GM12878 (cell line): ENCODE measurements at regions not wholly inside any gene's neighbourhood (a gene's known extent, or its start where the extent isn't known, plus 50 kb on each side); places are given as distances from the start of the nearest gene placed in this dataset.

ENCODE experiments used
- ATAC-seq: fragments of 200-7000 bp; cut with Tn5 transposase; 3 replicates; pipeline ENCODE4 v1.9.1; 2020; ENCODE audit warnings: mild to moderate bottlenecking, moderate library complexity
- BruUV-seq: library from RNA; stranded (reverse); fragments of 400-500 nt; replicated peaks from 2 replicates; lab custom pipeline; 2021; lab: Mats Ljungman, UMichigan
- CTCF ChIA-PET: fragments of 300-600 bp; sonication (Branson Sonifier 250); formaldehyde crosslinking; extraction: SDS; loops from one replicate; lab custom pipeline; 2021; ENCODE audit warnings: inconsistent platforms; lab: Yijun Ruan, JAX
- POLR2A ChIA-PET: fragments of 350-600 bp; formaldehyde crosslinking; extraction: SDS; loops from one replicate; lab custom pipeline; 2021; ENCODE audit warnings: inconsistent platforms; lab: Charles Lee
- RAD21 ChIA-PET: fragments of 300-600 bp; sonication (Branson Sonifier 250); formaldehyde crosslinking; loops from one replicate; lab custom pipeline; 2023; ENCODE audit warnings: antibody characterized with exemption; ENCODE audit not compliant: unreplicated experiment; lab: Charles Lee
- SMC1A ChIA-PET: fragments of 300-600 bp; sonication (Branson Sonifier 250); formaldehyde crosslinking; loops from one replicate; lab custom pipeline; 2023; ENCODE audit not compliant: unreplicated experiment, uncharacterized antibody; lab: Charles Lee
- DNase-seq: peaks from one replicate; pipeline ENCODE4 v3.0.0-alpha.2; 2011; ENCODE audit warnings: low read depth, low spot score
- FAIRE-seq: peaks from 3 replicates; lab custom pipeline; 2011; peaks lifted over from hg19 to GRCh38; lab: Jason Lieb, UNC
- H2AFZ ChIP-seq: 2 replicates; pipeline ENCODE4 v1.6.0; 2011; ENCODE audit warnings: low read depth, low read length, control low read depth; ENCODE audit not compliant: control insufficient read depth
- H3K27ac ChIP-seq: 2 replicates; pipeline ENCODE4 v1.5.1; 2011; ENCODE audit warnings: control low read depth; ENCODE audit not compliant: control insufficient read depth, insufficient read depth
- H3K27me3 ChIP-seq, 2 experiments: replicated peaks in 1 of 2; 2 replicates each; pipeline versions ENCODE4 v1.6.0 to v1.6.1; 2011; ENCODE audit warnings: low read length in 1 of 2; ENCODE audit not compliant: control insufficient read depth in 2 of 2, insufficient read depth in 2 of 2
- H3K36me3 ChIP-seq, 2 experiments: 2 replicates each; pipeline ENCODE4 v1.5.1; 2011; ENCODE audit warnings: low read length in 1 of 2; ENCODE audit not compliant: control insufficient read depth in 2 of 2, insufficient read depth in 2 of 2
- H3K4me1 ChIP-seq: 2 replicates; pipeline ENCODE4 v1.6.1; 2011; ENCODE audit warnings: mild to moderate bottlenecking, low read length, moderate library complexity, mixed read lengths; ENCODE audit not compliant: control insufficient read depth, insufficient read depth
- H3K4me2 ChIP-seq: 2 replicates; pipeline ENCODE4 v1.6.0; 2011; ENCODE audit warnings: control low read depth; ENCODE audit not compliant: control insufficient read depth, insufficient read depth
- H3K4me3 ChIP-seq: fragments of 200-600 bp; sonication (generic); 2 replicates; pipeline ENCODE4 v1.5.1; 2016
- H3K79me2 ChIP-seq: 2 replicates; pipeline ENCODE4 v1.6.0; 2011; ENCODE audit warnings: low read length; ENCODE audit not compliant: control insufficient read depth, insufficient read depth
- H3K9ac ChIP-seq: 2 replicates; pipeline ENCODE4 v1.8.0; 2011; ENCODE audit warnings: low read length, control low read depth, mixed read lengths; ENCODE audit not compliant: control insufficient read depth, insufficient read depth
- H3K9me3 ChIP-seq: replicated peaks from 3 replicates; pipeline ENCODE4 v1.5.1; 2011; ENCODE audit warnings: mild to moderate bottlenecking, low read length; ENCODE audit not compliant: control insufficient read depth, insufficient read depth
- H4K20me1 ChIP-seq: 2 replicates; pipeline ENCODE4 v1.6.0; 2011; ENCODE audit not compliant: control insufficient read depth, insufficient read depth
- CBFB ChIP-seq: IDR thresholded peaks from 2 replicates; pipeline ENCODE4 v1.6.1; 2016; ENCODE audit warnings: antibody characterized with exemption, low read depth
- CBX5 ChIP-seq: sonication (generic); IDR thresholded peaks from 2 replicates; pipeline ENCODE4 v1.6.1; 2016; ENCODE audit warnings: low read depth, moderate library complexity, mild to moderate bottlenecking, inconsistent platforms
- CEBPB ChIP-seq, 2 experiments: fragments of 150-350 bp in 1 of 2; IDR thresholded peaks; 2 replicates each; pipeline ENCODE4 v1.6.1; 2012 to 2014; ENCODE audit warnings: low read depth in 2 of 2, low read length in 2 of 2, borderline replicate concordance in 1 of 2, inconsistent platforms in 1 of 2
- CREB1 ChIP-seq: IDR thresholded peaks from 2 replicates; pipeline ENCODE4 v1.6.1; 2012; ENCODE audit warnings: low read depth, mild to moderate bottlenecking, inconsistent platforms
- GABPA ChIP-seq: IDR thresholded peaks from 2 replicates; pipeline ENCODE4 v1.6.1; 2014; ENCODE audit warnings: antibody characterized with exemption, low read depth, mild to moderate bottlenecking, inconsistent platforms
- HDAC6 ChIP-seq: fragments of 200-600 bp; sonication (generic); IDR thresholded peaks from one replicate; pipeline ENCODE4 v1.8.0; 2017; ENCODE audit warnings: antibody characterized with exemption; ENCODE audit not compliant: unreplicated experiment
- HSF1 ChIP-seq: fragments of 150-350 bp; IDR thresholded peaks from 2 replicates; pipeline ENCODE4 v1.6.1; 2014; ENCODE audit warnings: mild to moderate bottlenecking, low read depth, low read length
- IRF3 ChIP-seq: fragments of 450-650 bp; IDR thresholded peaks from 2 replicates; pipeline ENCODE4 v1.6.1; 2014; ENCODE audit warnings: mild to moderate bottlenecking
- IRF4 ChIP-seq: IDR thresholded peaks from 2 replicates; pipeline ENCODE4 v1.6.1; 2011; ENCODE audit warnings: low read depth, low read length
- KLF5 ChIP-seq: fragments of 450-650 bp; IDR thresholded peaks from 2 replicates; pipeline ENCODE4 v1.6.1; 2014; ENCODE audit warnings: mild to moderate bottlenecking; ENCODE audit not compliant: partially characterized antibody
- MTA3 ChIP-seq: IDR thresholded peaks from 2 replicates; pipeline ENCODE4 v1.6.1; 2012; ENCODE audit warnings: low read length, inconsistent platforms, borderline replicate concordance
- NFXL1 ChIP-seq: fragments of 450-650 bp; IDR thresholded peaks from 2 replicates; pipeline ENCODE4 v1.6.1; 2017; ENCODE audit warnings: antibody characterized with exemption, mild to moderate bottlenecking, borderline replicate concordance
- NRF1 ChIP-seq: conservative IDR thresholded peaks from 2 replicates; pipeline ENCODE4 v1.6.1; 2011; ENCODE audit warnings: mild to moderate bottlenecking, low read depth, low read length, improper control_type of control experiment
- PAX5 ChIP-seq: IDR thresholded peaks from 2 replicates; pipeline ENCODE4 v1.6.1; 2011; ENCODE audit warnings: low read depth, low read length, borderline replicate concordance
- STAT3 ChIP-seq: IDR thresholded peaks from 2 replicates; pipeline ENCODE4 v1.6.1; 2011; ENCODE audit warnings: low read depth, low read length, improper control_type of control experiment
- TCF7 ChIP-seq: IDR thresholded peaks from 2 replicates; pipeline ENCODE4 v1.6.1; 2014; ENCODE audit warnings: antibody characterized with exemption, borderline replicate concordance
- WGBS: methylation state at CpG from one replicate; pipeline ENCODE4 v1.1.6; 2016; ENCODE audit warnings: low lambda C conversion rate; ENCODE audit not compliant: insufficient replicate concordance, insufficient coverage; ENCODE audit errors: missing lambda C conversion rate; 5-methylcytosine and 5-hydroxymethylcytosine counted together
- in situ Hi-C: fragments of 300-500 bp; cut with MboI; formaldehyde crosslinking; loops from 9 replicates; pipeline ENCODE4 v1.14.3; 2018; ENCODE audit warnings: mixed read lengths
- intact Hi-C: fragments of 100-400 bp; cut with micrococcal nuclease; formaldehyde crosslinking; loops from one replicate; pipeline ENCODE4 v1.14.2; 2022; ENCODE audit not compliant: unreplicated experiment
- TF ChIP-seq, protein P1 (sequence below): fragments of 150-350 bp; IDR thresholded peaks from 2 replicates; pipeline ENCODE4 v1.6.1; 2016; ENCODE audit warnings: low read depth, low read length

GRCh38 chr6:87920245-87920644 is 127.4 kb upstream of the SPACA1 start (continued):
- no peak for TF ChIP-seq MTA3
- TF ChIP-seq CREB1, result no peak
- no peak for TF ChIP-seq KLF5
- TF ChIP-seq HDAC6, result no peak
- TF ChIP-seq IRF3, result no peak
- TF ChIP-seq PAX5, result no peak
- TF ChIP-seq, all 136 proteins: peak for 0

DNA sequence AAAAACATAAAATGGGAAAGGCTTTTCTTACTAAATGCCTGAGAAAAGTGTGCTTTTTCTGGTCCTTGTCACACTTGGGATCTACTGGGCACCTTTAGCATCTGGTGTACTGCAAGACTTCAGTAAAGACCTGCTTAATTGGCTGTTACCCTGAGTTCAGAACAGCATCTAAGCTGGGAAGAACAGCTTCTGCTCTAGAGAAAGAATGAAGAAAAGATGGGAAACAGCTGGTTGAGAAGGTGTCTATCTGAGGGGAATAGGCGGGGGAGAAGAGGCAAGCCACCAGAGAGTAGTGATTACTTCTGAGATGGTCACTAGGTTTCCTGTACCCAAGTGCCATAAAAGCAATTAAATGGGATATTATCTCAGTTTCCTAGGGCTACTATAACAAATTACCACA is 128.2 kb upstream of the SPACA1 start:
- Histone ChIP-seq H3K9ac (no peak overlapping the region), H4K20me1 (no peaks in the 10 kb centered on the region), H3K9me3 (no peaks in the 10 kb centered on the region; the same call in 2 of the 3 replicates), H2AFZ (no peak overlapping the region), H3K79me2 (no peaks in the 10 kb centered on the region), H3K4me3 (no peak overlapping the region), H3K27me3 (no peaks in the 10 kb centered on the region), H3K4me1 (peaks cover 43% of the 10 kb centered on the region), H3K27ac (no peak overlapping the region), H3K4me2 (no peak overlapping the region), H3K36me3 (no peaks in the 10 kb centered on the region)
- SMC1A ChIA-PET, result interaction anchor here (3.3 to 10.9 kb wide), 2 partner anchors 12 to 87 kb away, joined by 15 to 203 read pairs; no protein-coding TSS in a partner anchor
- in situ Hi-C loops, result no loop called here
- CTCF ChIA-PET, result interaction anchor here (1.6 to 2.0 kb wide), 2 partner anchors 87 to 526 kb away, joined by 6 read pairs; no protein-coding TSS in a partner anchor
- RAD21 ChIA-PET, result interaction anchor here (0.7 to 4.3 kb wide), 5 partner anchors 11 to 526 kb away, joined by 3 to 20 read pairs (median 3); no protein-coding TSS in a partner anchor
- POLR2A ChIA-PET, result interaction anchor here (0.5 to 5.4 kb wide), 2 partner anchors 13 to 846 kb away, joined by 3 to 28 read pairs; no protein-coding TSS in a partner anchor
- BruUV-seq, result no TSS peak
- intact Hi-C loops, result no loop called here
- DNase-seq, result no peak
- 88% methylated on average over 1 of the region's 1 CpG for WGBS
- FAIRE-seq, result no peak
- ATAC-seq, result no peak
- TF ChIP-seq CBX5, result no peak
- no peak for TF ChIP-seq GABPA
- TF ChIP-seq TCF7, result no peak
- no peak for TF ChIP-seq HSF1
- TF ChIP-seq, protein P1, sequence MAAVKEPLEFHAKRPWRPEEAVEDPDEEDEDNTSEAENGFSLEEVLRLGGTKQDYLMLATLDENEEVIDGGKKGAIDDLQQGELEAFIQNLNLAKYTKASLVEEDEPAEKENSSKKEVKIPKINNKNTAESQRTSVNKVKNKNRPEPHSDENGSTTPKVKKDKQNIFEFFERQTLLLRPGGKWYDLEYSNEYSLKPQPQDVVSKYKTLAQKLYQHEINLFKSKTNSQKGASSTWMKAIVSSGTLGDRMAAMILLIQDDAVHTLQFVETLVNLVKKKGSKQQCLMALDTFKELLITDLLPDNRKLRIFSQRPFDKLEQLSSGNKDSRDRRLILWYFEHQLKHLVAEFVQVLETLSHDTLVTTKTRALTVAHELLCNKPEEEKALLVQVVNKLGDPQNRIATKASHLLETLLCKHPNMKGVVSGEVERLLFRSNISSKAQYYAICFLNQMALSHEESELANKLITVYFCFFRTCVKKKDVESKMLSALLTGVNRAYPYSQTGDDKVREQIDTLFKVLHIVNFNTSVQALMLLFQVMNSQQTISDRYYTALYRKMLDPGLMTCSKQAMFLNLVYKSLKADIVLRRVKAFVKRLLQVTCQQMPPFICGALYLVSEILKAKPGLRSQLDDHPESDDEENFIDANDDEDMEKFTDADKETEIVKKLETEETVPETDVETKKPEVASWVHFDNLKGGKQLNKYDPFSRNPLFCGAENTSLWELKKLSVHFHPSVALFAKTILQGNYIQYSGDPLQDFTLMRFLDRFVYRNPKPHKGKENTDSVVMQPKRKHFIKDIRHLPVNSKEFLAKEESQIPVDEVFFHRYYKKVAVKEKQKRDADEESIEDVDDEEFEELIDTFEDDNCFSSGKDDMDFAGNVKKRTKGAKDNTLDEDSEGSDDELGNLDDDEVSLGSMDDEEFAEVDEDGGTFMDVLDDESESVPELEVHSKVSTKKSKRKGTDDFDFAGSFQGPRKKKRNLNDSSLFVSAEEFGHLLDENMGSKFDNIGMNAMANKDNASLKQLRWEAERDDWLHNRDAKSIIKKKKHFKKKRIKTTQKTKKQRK, result no peak
- no peak for TF ChIP-seq STAT3
- TF ChIP-seq IRF4, result no peak
- TF ChIP-seq CBFB, result no peak
- TF ChIP-seq HDAC6, result no peak
- TF ChIP-seq CEBPB (IDR thresholded peaks at IDR 0.05; ENCODE audit: borderline replicate concordance in 1 of 2, low read depth in 2 of 2, low read length in 2 of 2), result no peak
- TF ChIP-seq NRF1, result no peak
- no peak for TF ChIP-seq NFXL1
